ENCODE measurements at regions not wholly inside any gene's neighbourhood (a gene's known extent, or its start where the extent isn't known, plus 50 kb on each side); places are given as distances from the start of the nearest gene placed in this dataset.

DNA sequence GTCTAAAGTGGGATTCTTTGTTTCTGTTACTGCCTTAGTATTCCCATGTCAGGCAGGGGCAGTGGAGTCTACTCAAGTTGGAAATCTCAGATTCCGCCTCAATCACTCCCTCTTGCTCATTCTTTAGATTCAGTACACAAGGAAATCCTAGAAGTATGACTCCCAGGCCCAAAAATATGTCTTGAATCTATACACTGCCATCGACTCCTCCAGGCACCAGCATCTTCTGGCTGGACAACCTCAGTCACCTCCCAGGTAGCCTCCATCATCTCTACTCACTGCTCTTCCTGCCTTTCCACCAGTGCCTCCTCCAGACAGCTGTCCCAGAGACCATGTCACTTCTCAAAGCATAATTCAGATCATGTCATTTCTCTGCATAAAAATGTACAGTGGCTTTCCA lies 329.9 kb downstream of the CDC5L start:
- H3K4me1 Mint-ChIP-seq (ENCODE audit: low read depth, unreplicated experiment), result no peaks in the 10 kb centered on the region
- no peaks in the 10 kb centered on the region for H3K9me3 Mint-ChIP-seq (ENCODE audit: unreplicated experiment)
- no peaks in the 10 kb centered on the region for H3K36me3 Mint-ChIP-seq (ENCODE audit: insufficient read depth, unreplicated experiment)
- H3K27ac Mint-ChIP-seq (ENCODE audit: unreplicated experiment), result no peak overlapping the region
- H3K36me3 ChIP-seq (ENCODE audit: control insufficient read depth, insufficient read depth, low read length), result no peaks in the 10 kb centered on the region
- H3K4me3 Mint-ChIP-seq (ENCODE audit: unreplicated experiment), result no peak overlapping the region
- no peaks in the 10 kb centered on the region; the same call in 1 of the 2 replicates for H3K27me3 ChIP-seq (replicated peaks; ENCODE audit: control insufficient read depth, insufficient read depth, low read length)
- TF ChIP-seq, protein P1, sequence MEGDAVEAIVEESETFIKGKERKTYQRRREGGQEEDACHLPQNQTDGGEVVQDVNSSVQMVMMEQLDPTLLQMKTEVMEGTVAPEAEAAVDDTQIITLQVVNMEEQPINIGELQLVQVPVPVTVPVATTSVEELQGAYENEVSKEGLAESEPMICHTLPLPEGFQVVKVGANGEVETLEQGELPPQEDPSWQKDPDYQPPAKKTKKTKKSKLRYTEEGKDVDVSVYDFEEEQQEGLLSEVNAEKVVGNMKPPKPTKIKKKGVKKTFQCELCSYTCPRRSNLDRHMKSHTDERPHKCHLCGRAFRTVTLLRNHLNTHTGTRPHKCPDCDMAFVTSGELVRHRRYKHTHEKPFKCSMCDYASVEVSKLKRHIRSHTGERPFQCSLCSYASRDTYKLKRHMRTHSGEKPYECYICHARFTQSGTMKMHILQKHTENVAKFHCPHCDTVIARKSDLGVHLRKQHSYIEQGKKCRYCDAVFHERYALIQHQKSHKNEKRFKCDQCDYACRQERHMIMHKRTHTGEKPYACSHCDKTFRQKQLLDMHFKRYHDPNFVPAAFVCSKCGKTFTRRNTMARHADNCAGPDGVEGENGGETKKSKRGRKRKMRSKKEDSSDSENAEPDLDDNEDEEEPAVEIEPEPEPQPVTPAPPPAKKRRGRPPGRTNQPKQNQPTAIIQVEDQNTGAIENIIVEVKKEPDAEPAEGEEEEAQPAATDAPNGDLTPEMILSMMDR (IDR thresholded peaks at IDR 0.05; ENCODE audit: insufficient read depth in 1 of 2, low read depth in 1 of 2, low read length in 1 of 2, severe bottlenecking in 1 of 2, unreplicated experiment in 1 of 2), result no peak
- H3K4me1 ChIP-seq, result no peaks in the 10 kb centered on the region
- H3K9me3 ChIP-seq, result no peaks in the 10 kb centered on the region
- ChIA-PET CTCF (no interaction called here), POLR2A (no interaction called here)
- no TSS peak for BruUV-seq (replicated peaks)
- DNase-seq, result no peak
- no peak overlapping the region for H3K4me3 ChIP-seq (ENCODE audit: low read depth, low read length)
- intact Hi-C loops (cut with micrococcal nuclease; ENCODE audit: unreplicated experiment), result no loop called here
- H3K27me3 Mint-ChIP-seq (ENCODE audit: insufficient read depth, unreplicated experiment), result peaks cover 20% of the 10 kb centered on the region

DNA sequence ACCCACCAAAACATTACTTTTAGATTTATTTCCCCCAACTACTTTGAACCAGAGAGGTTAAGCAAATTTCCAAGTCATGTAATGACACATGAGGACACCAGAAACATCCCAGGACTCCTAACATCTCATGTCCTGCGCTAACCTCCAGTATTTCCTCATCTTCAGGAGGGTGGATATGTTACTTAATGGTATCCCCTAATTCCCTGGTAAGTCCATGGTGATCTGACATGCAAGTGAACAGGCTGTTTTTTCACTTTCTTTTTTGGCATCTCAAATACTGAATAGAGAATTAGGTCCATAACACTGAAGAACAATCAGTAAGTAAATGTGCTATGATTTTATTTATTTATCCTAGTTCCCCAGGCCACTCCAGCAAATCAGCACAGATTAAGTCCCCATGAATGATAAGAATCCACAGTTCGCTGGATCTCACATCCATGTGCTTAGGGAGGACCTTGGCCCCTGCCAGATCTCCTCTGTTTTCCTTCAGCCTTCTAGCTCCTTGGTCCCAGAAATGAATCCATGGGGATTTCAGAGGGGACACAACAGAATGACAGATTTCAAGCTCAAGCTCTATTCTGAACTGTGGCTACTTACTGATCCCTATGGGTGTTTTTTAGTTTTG lies 334.6 kb downstream of the CDC5L start:
- intact Hi-C loops (cut with micrococcal nuclease; ENCODE audit: unreplicated experiment), result no loop called here
- DNase-seq, result no peak
- TF ChIP-seq, protein P1 (IDR thresholded peaks at IDR 0.05; ENCODE audit: insufficient read depth in 1 of 2, low read depth in 1 of 2, low read length in 1 of 2, severe bottlenecking in 1 of 2, unreplicated experiment in 1 of 2), result no peak
- Mint-ChIP-seq H3K9me3 (ENCODE audit: unreplicated experiment) (no peaks in the 10 kb centered on the region), H3K36me3 (ENCODE audit: insufficient read depth, unreplicated experiment) (no peaks in the 10 kb centered on the region), H3K4me1 (ENCODE audit: low read depth, unreplicated experiment) (no peaks in the 10 kb centered on the region), H3K27ac (ENCODE audit: unreplicated experiment) (no peak overlapping the region), H3K4me3 (ENCODE audit: unreplicated experiment) (no peak overlapping the region), H3K27me3 (ENCODE audit: insufficient read depth, unreplicated experiment) (peaks cover 19% of the 10 kb centered on the region)
- H3K9me3 ChIP-seq, result no peaks in the 10 kb centered on the region
- ChIA-PET POLR2A (no interaction called here), CTCF (no interaction called here)
- H3K36me3 ChIP-seq (ENCODE audit: control insufficient read depth, insufficient read depth, low read length), result no peaks in the 10 kb centered on the region
- no peaks in the 10 kb centered on the region; the same call in 1 of the 2 replicates for H3K27me3 ChIP-seq (replicated peaks; ENCODE audit: control insufficient read depth, insufficient read depth, low read length)
- H3K4me1 ChIP-seq, result no peaks in the 10 kb centered on the region
- no TSS peak for BruUV-seq (replicated peaks)
- H3K4me3 ChIP-seq (ENCODE audit: low read depth, low read length), result no peak overlapping the region

DNA sequence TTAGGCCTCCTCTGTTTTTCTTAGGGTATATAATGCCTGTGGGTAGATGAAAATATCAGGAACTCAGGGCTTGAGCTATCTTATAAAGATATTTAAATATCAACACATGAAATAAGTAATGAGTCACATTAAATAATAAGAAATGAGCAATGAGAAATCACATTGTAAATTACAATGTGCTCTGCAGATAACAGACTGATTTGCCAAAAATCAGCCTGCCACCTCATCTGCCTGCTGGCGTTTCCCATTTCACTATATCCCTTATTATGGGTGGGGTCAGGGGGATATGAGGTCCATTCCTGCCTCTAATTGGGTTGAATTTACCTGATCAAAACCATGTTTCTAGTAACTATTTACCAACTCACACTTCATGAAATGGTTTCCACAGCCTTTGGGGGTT lies 335.2 kb downstream of the CDC5L start:
- no peak overlapping the region for H3K4me3 Mint-ChIP-seq (ENCODE audit: unreplicated experiment)
- ChIA-PET POLR2A (no interaction called here), CTCF (no interaction called here)
- no TSS peak for BruUV-seq (replicated peaks)
- H3K27me3 ChIP-seq (replicated peaks; ENCODE audit: control insufficient read depth, insufficient read depth, low read length), result no peaks in the 10 kb centered on the region; the same call in 1 of the 2 replicates
- no peaks in the 10 kb centered on the region for H3K4me1 Mint-ChIP-seq (ENCODE audit: low read depth, unreplicated experiment)
- H3K27me3 Mint-ChIP-seq (ENCODE audit: insufficient read depth, unreplicated experiment), result peaks cover 15% of the 10 kb centered on the region
- no peaks in the 10 kb centered on the region for H3K36me3 ChIP-seq (ENCODE audit: control insufficient read depth, insufficient read depth, low read length)
- no peaks in the 10 kb centered on the region for H3K9me3 Mint-ChIP-seq (ENCODE audit: unreplicated experiment)
- no peaks in the 10 kb centered on the region for H3K4me1 ChIP-seq
- no peak overlapping the region for H3K27ac Mint-ChIP-seq (ENCODE audit: unreplicated experiment)
- DNase-seq, result no peak
- no peak overlapping the region for H3K4me3 ChIP-seq (ENCODE audit: low read depth, low read length)
- no peaks in the 10 kb centered on the region for H3K36me3 Mint-ChIP-seq (ENCODE audit: insufficient read depth, unreplicated experiment)
- intact Hi-C loops (cut with micrococcal nuclease; ENCODE audit: unreplicated experiment), result no loop called here
- no peaks in the 10 kb centered on the region for H3K9me3 ChIP-seq
- TF ChIP-seq, protein P1 (IDR thresholded peaks at IDR 0.05; ENCODE audit: insufficient read depth in 1 of 2, low read depth in 1 of 2, low read length in 1 of 2, severe bottlenecking in 1 of 2, unreplicated experiment in 1 of 2), result no peak
